HG03520 (cell line): ENCODE measurements at regions not wholly inside any gene's neighbourhood (a gene's known extent, or its start where the extent isn't known, plus 50 kb on each side); places are given as distances from the start of the nearest gene placed in this dataset.
"Not testable (repeated sequence)": the region's sequence is repeated elsewhere in the genome, so short reads cannot be mapped to it uniquely, and the experiment has no call there.

Experiments
- ATAC-seq: cut with Tn5 transposase; IDR thresholded peaks from one replicate; pipeline ENCODE4 v1.9.1; 2021; ENCODE audit warnings: mild to moderate bottlenecking, moderate library complexity; ENCODE audit not compliant: unreplicated experiment

- no peak for ATAC-seq
Measured at GRCh38 chr10:2812631-2813030, 254.7 kb upstream of the PFKP start.

GRCh38 chr10:2800178-2800577 lies 267.2 kb upstream of the PFKP start:
- no peak for ATAC-seq

GRCh38 chr10:2798336-2799022 lies 268.9 kb upstream of the PFKP start:
- ATAC-seq = no peak

- no peak for ATAC-seq
Measured at GRCh38 chr10:2791774-2792443, 275.4 kb upstream of the PFKP start.

- no peak for ATAC-seq
Measured at GRCh38 chr10:2790396-2791188, 276.8 kb upstream of the PFKP start.

GRCh38 chr10:2786251-2786650 lies 281.1 kb upstream of the PFKP start:
- no peak for ATAC-seq

GRCh38 chr10:2784766-2785165 lies 282.6 kb upstream of the PFKP start:
- no peak for ATAC-seq

GRCh38 chr10:2782950-2783349 lies 284.4 kb upstream of the PFKP start:
- no peak for ATAC-seq

GRCh38 chr10:2782265-2782664 lies 285.1 kb upstream of the PFKP start:
- no peak for ATAC-seq

GRCh38 chr10:2777666-2778355 lies 289.5 kb upstream of the PFKP start:
- ATAC-seq = no peak

- ATAC-seq = no peak
Measured at GRCh38 chr10:2772816-2773631, 294.3 kb upstream of the PFKP start.

- no peak for ATAC-seq
Measured at GRCh38 chr10:2772135-2772534, 295.2 kb upstream of the PFKP start.

GRCh38 chr10:2767293-2767692 lies 300.1 kb upstream of the PFKP start:
- ATAC-seq = not testable (repeated sequence)

GRCh38 chr10:2761971-2762370 lies 305.4 kb upstream of the PFKP start:
- no peak for ATAC-seq

GRCh38 chr10:2761311-2761710 lies 306.0 kb upstream of the PFKP start:
- ATAC-seq = no peak

GRCh38 chr10:2760736-2761135 lies 306.6 kb upstream of the PFKP start:
- ATAC-seq = no peak

GRCh38 chr10:2759233-2759632 lies 308.1 kb upstream of the PFKP start:
- no peak for ATAC-seq

- ATAC-seq = no peak
Measured at GRCh38 chr10:2754943-2755342, 312.4 kb upstream of the PFKP start.

- no peak for ATAC-seq
Measured at GRCh38 chr10:2748287-2748686, 319.1 kb upstream of the PFKP start.

- no peak for ATAC-seq
Measured at GRCh38 chr10:2746638-2747037, 320.7 kb upstream of the PFKP start.
